Mesothelial cell of epicardium (in vitro differentiated cells): ENCODE measurements at regions not wholly inside any gene's neighbourhood (a gene's known extent, or its start where the extent isn't known, plus 50 kb on each side); places are given as distances from the start of the nearest gene placed in this dataset.
"Not testable (repeated sequence)": the region's sequence is repeated elsewhere in the genome, so short reads cannot be mapped to it uniquely, and the experiment has no call there.

Source experiments
- DNase-seq, 2 experiments: peaks; one replicate each; pipeline ENCODE4 v3.0.0; 2021; ENCODE audit warnings: low spot score in 2 of 2; ENCODE audit not compliant: unreplicated experiment in 2 of 2
- H3K27ac Mint-ChIP-seq: 2 replicates; pipeline ENCODE4 v1.8.0; 2021; ENCODE audit warnings: mixed read lengths
- H3K27me3 Mint-ChIP-seq: 2 replicates; pipeline ENCODE4 v1.8.0; 2021; ENCODE audit warnings: low read depth, mixed read lengths
- H3K36me3 Mint-ChIP-seq: 2 replicates; pipeline ENCODE4 v1.8.0; 2021; ENCODE audit warnings: mixed read lengths
- H3K4me1 Mint-ChIP-seq: 2 replicates; pipeline ENCODE4 v1.8.0; 2021; ENCODE audit warnings: mixed read lengths
- H3K4me3 Mint-ChIP-seq: 2 replicates; pipeline ENCODE4 v1.8.0; 2021; ENCODE audit warnings: mild to moderate bottlenecking, moderate library complexity, mixed read lengths
- H3K9me3 Mint-ChIP-seq: 2 replicates; pipeline ENCODE4 v1.8.0; 2021; ENCODE audit warnings: mixed read lengths
- TF ChIP-seq, protein P1 (sequence below): fragments of 200-600 bp; sonication (generic); IDR thresholded peaks from one replicate; pipeline ENCODE4 v1.5.0; 2021; ENCODE audit warnings: antibody characterized with exemption; ENCODE audit not compliant: unreplicated experiment

- DNase-seq, result no peak
- H3K36me3 Mint-ChIP-seq, result no peaks in the 10 kb centered on the region
- H3K4me3 Mint-ChIP-seq, result no peak overlapping the region
- peak overlapping the region; percentile 86 for H3K27ac Mint-ChIP-seq
- H3K9me3 Mint-ChIP-seq, result peaks cover 26% of the 10 kb centered on the region
- peaks cover 31% of the 10 kb centered on the region for H3K4me1 Mint-ChIP-seq
- TF ChIP-seq, protein P1, sequence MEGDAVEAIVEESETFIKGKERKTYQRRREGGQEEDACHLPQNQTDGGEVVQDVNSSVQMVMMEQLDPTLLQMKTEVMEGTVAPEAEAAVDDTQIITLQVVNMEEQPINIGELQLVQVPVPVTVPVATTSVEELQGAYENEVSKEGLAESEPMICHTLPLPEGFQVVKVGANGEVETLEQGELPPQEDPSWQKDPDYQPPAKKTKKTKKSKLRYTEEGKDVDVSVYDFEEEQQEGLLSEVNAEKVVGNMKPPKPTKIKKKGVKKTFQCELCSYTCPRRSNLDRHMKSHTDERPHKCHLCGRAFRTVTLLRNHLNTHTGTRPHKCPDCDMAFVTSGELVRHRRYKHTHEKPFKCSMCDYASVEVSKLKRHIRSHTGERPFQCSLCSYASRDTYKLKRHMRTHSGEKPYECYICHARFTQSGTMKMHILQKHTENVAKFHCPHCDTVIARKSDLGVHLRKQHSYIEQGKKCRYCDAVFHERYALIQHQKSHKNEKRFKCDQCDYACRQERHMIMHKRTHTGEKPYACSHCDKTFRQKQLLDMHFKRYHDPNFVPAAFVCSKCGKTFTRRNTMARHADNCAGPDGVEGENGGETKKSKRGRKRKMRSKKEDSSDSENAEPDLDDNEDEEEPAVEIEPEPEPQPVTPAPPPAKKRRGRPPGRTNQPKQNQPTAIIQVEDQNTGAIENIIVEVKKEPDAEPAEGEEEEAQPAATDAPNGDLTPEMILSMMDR, result no peak
- no peaks in the 10 kb centered on the region for H3K27me3 Mint-ChIP-seq
These were observed 428.4 kb downstream of the ARL4A start for GRCh38 chr7:13115855-13116254.

GRCh38 chr7:13117103-13117502, 429.7 kb downstream of the ARL4A start:
- H3K4me3 Mint-ChIP-seq, result no peak overlapping the region
- peaks cover 35% of the 10 kb centered on the region for H3K9me3 Mint-ChIP-seq
- H3K36me3 Mint-ChIP-seq, result peaks cover 7% of the 10 kb centered on the region
- TF ChIP-seq, protein P1, result no peak
- no peaks in the 10 kb centered on the region for H3K27me3 Mint-ChIP-seq
- peaks cover 31% of the 10 kb centered on the region for H3K4me1 Mint-ChIP-seq
- H3K27ac Mint-ChIP-seq, result no peak overlapping the region
- DNase-seq, result no peak

GRCh38 chr7:13117592-13117991, 430.2 kb downstream of the ARL4A start:
- peaks cover 11% of the 10 kb centered on the region for H3K36me3 Mint-ChIP-seq
- H3K27ac Mint-ChIP-seq, result no peak overlapping the region
- H3K4me3 Mint-ChIP-seq, result no peak overlapping the region
- H3K4me1 Mint-ChIP-seq, result peaks cover 31% of the 10 kb centered on the region
- TF ChIP-seq, protein P1, result no peak
- peaks cover 40% of the 10 kb centered on the region for H3K9me3 Mint-ChIP-seq
- DNase-seq, result no peak
- H3K27me3 Mint-ChIP-seq, result no peaks in the 10 kb centered on the region

GRCh38 chr7:13124629-13125028, 437.2 kb downstream of the ARL4A start:
- DNase-seq, H3K4me1 Mint-ChIP-seq, H3K4me3 Mint-ChIP-seq, H3K27me3 Mint-ChIP-seq, H3K27ac Mint-ChIP-seq: not testable (repeated sequence)
- Mint-ChIP-seq H3K36me3 (peaks cover 26% of the 10 kb centered on the region), H3K9me3 (peaks cover 52% of the 10 kb centered on the region)

GRCh38 chr7:13126347-13126746, 438.9 kb downstream of the ARL4A start:
- no peaks in the 10 kb centered on the region for H3K4me1 Mint-ChIP-seq
- no peak overlapping the region for H3K4me3 Mint-ChIP-seq
- H3K9me3 Mint-ChIP-seq, result peaks cover 44% of the 10 kb centered on the region
- TF ChIP-seq, protein P1, result no peak
- DNase-seq, result no peak
- H3K27me3 Mint-ChIP-seq, result no peaks in the 10 kb centered on the region
- H3K27ac Mint-ChIP-seq, result no peak overlapping the region
- H3K36me3 Mint-ChIP-seq, result peaks cover 25% of the 10 kb centered on the region

- H3K36me3 Mint-ChIP-seq, result no peaks in the 10 kb centered on the region
- DNase-seq, result no peak
- peaks cover 12% of the 10 kb centered on the region for H3K9me3 Mint-ChIP-seq
- H3K4me3 Mint-ChIP-seq, result no peak overlapping the region
- H3K4me1 Mint-ChIP-seq, result no peaks in the 10 kb centered on the region
- H3K27ac Mint-ChIP-seq, result no peak overlapping the region
- TF ChIP-seq, protein P1, result no peak
- no peaks in the 10 kb centered on the region for H3K27me3 Mint-ChIP-seq
These were observed 442.9 kb downstream of the ARL4A start for GRCh38 chr7:13130321-13130720.

DNA sequence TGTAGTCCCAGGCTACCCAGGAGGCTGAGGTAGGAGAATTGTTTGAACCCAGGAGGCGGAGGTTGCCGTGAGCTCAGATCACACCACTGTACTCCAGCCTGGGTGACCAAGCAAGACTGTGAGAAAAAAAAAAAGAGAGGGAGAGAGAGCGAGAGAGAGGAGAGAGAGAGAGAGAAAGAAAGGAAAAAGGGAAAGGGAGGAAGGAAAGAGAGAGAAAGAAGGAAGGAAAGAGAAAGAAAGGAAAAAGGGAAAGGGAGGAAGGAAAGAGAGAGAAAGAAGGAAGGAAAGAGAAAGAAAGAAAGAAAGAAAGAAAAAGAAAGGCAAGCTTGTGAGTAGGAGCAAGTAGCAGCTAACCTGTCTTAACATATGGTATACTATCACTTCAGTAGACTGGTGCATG, 443.5 kb downstream of the ARL4A start:
- DNase-seq, H3K4me3 Mint-ChIP-seq, H3K4me1 Mint-ChIP-seq, H3K27me3 Mint-ChIP-seq, H3K36me3 Mint-ChIP-seq, H3K27ac Mint-ChIP-seq: not testable (repeated sequence)
- H3K9me3 Mint-ChIP-seq, result peaks cover 10% of the 10 kb centered on the region
